G401 (cell line): ENCODE measurements at regions not wholly inside any gene's neighbourhood (a gene's known extent, or its start where the extent isn't known, plus 50 kb on each side); places are given as distances from the start of the nearest gene placed in this dataset.
"Not testable (repeated sequence)": the region's sequence is repeated elsewhere in the genome, so short reads cannot be mapped to it uniquely, and the experiment has no call there.

Source experiments
- DNase-seq: peaks from one replicate; pipeline ENCODE4 v3.0.0-alpha.2; 2015; ENCODE audit warnings: low spot score
- in situ Hi-C: cut with HindIII; loops from 2 replicates; pipeline ENCODE4 v1.10.0; 2016; ENCODE audit warnings: low sequenced_read_pairs, mixed read lengths

- in situ Hi-C loops = no loop called here
- no peak for DNase-seq
Observed at GRCh38 chr11:69941546-69942332, 122.5 kb upstream of the FGF3 start.

- in situ Hi-C loops = no loop called here
- no peak for DNase-seq
Observed at GRCh38 chr11:69942333-69942820, 123.2 kb upstream of the FGF3 start.

- no peak for DNase-seq
- in situ Hi-C loops = no loop called here
Observed at GRCh38 chr11:69943066-69943465, 123.8 kb upstream of the FGF3 start.

- in situ Hi-C loops = no loop called here
- no peak for DNase-seq
Observed at GRCh38 chr11:69943506-69943905, 124.3 kb upstream of the FGF3 start.

- in situ Hi-C loops = no loop called here
- no peak for DNase-seq
Observed at GRCh38 chr11:69944146-69944795, 125.1 kb upstream of the FGF3 start.

GRCh38 chr11:69945157-69945556 lies 125.9 kb upstream of the FGF3 start:
- in situ Hi-C loops = no loop called here

GRCh38 chr11:69947059-69947792 lies 128.0 kb upstream of the FGF3 start:
- no peak for DNase-seq
- in situ Hi-C loops = no loop called here

More at GRCh38 chr11:69945157-69945556, 125.9 kb upstream of the FGF3 start:
- no peak for DNase-seq

GRCh38 chr11:69947793-69948255 lies 128.6 kb upstream of the FGF3 start:
- in situ Hi-C loops = no loop called here

GRCh38 chr11:69948256-69949141 lies 129.3 kb upstream of the FGF3 start:
- no peak for DNase-seq
- in situ Hi-C loops = no loop called here

More at GRCh38 chr11:69947793-69948255, 128.6 kb upstream of the FGF3 start:
- DNase-seq = no peak

- in situ Hi-C loops = no loop called here
- DNase-seq = no peak
Observed at GRCh38 chr11:69949327-69949726, 128.8 kb upstream of the ANO1 start.

- DNase-seq = no peak
- in situ Hi-C loops = no loop called here
Observed at GRCh38 chr11:69950120-69950519, 128.0 kb upstream of the ANO1 start.

GRCh38 chr11:69950621-69951020 lies 127.5 kb upstream of the ANO1 start:
- no peak for DNase-seq
- in situ Hi-C loops = no loop called here

- in situ Hi-C loops = no loop called here
- no peak for DNase-seq
Observed at GRCh38 chr11:69951821-69952220, 126.3 kb upstream of the ANO1 start.

GRCh38 chr11:69952229-69952975 lies 125.7 kb upstream of the ANO1 start:
- in situ Hi-C loops, DNase-seq: not testable (repeated sequence)

- no peak for DNase-seq
- in situ Hi-C loops = no loop called here
Observed at GRCh38 chr11:69953356-69953755, 124.8 kb upstream of the ANO1 start.

- in situ Hi-C loops = no loop called here
- no peak for DNase-seq
Observed at GRCh38 chr11:69954756-69955155, 123.4 kb upstream of the ANO1 start.

GRCh38 chr11:69956669-69957190 lies 121.4 kb upstream of the ANO1 start:
- in situ Hi-C loops = no loop called here

GRCh38 chr11:69957849-69958248 lies 120.3 kb upstream of the ANO1 start:
- DNase-seq = no peak
- in situ Hi-C loops = no loop called here

More at GRCh38 chr11:69956669-69957190, 121.4 kb upstream of the ANO1 start:
- DNase-seq = no peak
